Testis (tissue), 2 donors: ENCODE measurements at regions not wholly inside any gene's neighbourhood (a gene's known extent, or its start where the extent isn't known, plus 50 kb on each side); places are given as distances from the start of the nearest gene placed in this dataset.

ENCODE experiments used
- CTCF ChIP-seq, 3 experiments: fragments of 450-650 bp in 2 of 3; fragments of 200-600 bp in 1 of 3; sonication (generic) in 1 of 3; IDR thresholded peaks; one replicate each; pipeline ENCODE4 v1.5.1; 2016 to 2019; ENCODE audit warnings: antibody characterized with exemption in 3 of 3, mild to moderate bottlenecking in 2 of 3, moderate library complexity in 1 of 3
- POLR2A ChIP-seq: fragments of 450-650 bp; IDR thresholded peaks from one replicate; pipeline ENCODE4 v1.6.1; 2017; ENCODE audit warnings: antibody characterized with exemption, mild to moderate bottlenecking, moderate library complexity

GRCh38 chr16:88331989-88332920 is 50.5 kb upstream of the ZNF469 start:
- TF ChIP-seq CTCF (IDR thresholded peaks at IDR 0.05) (no peak), POLR2A (no peak)
